Esophagus squamous epithelium (tissue), 4 donors: ENCODE measurements at regions not wholly inside any gene's neighbourhood (a gene's known extent, or its start where the extent isn't known, plus 50 kb on each side); places are given as distances from the start of the nearest gene placed in this dataset.

ENCODE experiments used
- CTCF ChIP-seq, 6 experiments: fragments of 450-650 bp in 4 of 6; fragments of 200-600 bp in 2 of 6; sonication (generic) in 2 of 6; IDR thresholded peaks; one replicate each; pipeline ENCODE4 v1.5.1; 2016 to 2019; ENCODE audit warnings: antibody characterized with exemption in 6 of 6, mild to moderate bottlenecking in 4 of 6, moderate library complexity in 4 of 6
- POLR2A ChIP-seq, 4 donors: fragments of 450-650 bp; IDR thresholded peaks; one replicate each; pipeline ENCODE4 v1.6.1; 2017; ENCODE audit warnings: antibody characterized with exemption in 4 of 4, mild to moderate bottlenecking in 4 of 4, moderate library complexity in 3 of 4

- TF ChIP-seq CTCF (IDR thresholded peaks at IDR 0.05) = no peak
- TF ChIP-seq POLR2A (IDR thresholded peaks at IDR 0.05) = no peak
Observed at GRCh38 chr11:70709596-70709995, 311.3 kb downstream of the CTTN start.
